ENCODE measurements at regions not wholly inside any gene's neighbourhood (a gene's known extent, or its start where the extent isn't known, plus 50 kb on each side); places are given as distances from the start of the nearest gene placed in this dataset.

DNA sequence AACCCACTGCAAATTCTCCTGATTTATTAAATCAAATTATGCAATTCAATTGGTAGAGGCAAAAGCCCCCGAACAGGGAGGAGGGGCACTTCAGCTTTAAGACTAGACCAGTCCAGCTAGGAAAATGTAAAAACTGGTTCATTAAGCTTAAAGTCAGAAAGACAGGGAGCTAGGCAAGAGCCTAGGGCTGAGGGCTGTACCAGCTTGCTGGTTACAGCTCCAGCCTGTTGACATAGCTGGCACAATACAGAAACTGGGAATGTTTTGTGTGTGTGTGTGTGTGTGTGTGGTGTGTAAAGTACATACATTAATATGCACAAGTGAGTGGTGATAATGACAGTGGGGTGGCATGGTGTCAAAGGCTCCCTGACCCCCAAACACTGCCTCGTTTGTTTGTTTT lies 307.0 kb upstream of the CELF4 start (continued):
- TF ChIP-seq, protein P1, sequence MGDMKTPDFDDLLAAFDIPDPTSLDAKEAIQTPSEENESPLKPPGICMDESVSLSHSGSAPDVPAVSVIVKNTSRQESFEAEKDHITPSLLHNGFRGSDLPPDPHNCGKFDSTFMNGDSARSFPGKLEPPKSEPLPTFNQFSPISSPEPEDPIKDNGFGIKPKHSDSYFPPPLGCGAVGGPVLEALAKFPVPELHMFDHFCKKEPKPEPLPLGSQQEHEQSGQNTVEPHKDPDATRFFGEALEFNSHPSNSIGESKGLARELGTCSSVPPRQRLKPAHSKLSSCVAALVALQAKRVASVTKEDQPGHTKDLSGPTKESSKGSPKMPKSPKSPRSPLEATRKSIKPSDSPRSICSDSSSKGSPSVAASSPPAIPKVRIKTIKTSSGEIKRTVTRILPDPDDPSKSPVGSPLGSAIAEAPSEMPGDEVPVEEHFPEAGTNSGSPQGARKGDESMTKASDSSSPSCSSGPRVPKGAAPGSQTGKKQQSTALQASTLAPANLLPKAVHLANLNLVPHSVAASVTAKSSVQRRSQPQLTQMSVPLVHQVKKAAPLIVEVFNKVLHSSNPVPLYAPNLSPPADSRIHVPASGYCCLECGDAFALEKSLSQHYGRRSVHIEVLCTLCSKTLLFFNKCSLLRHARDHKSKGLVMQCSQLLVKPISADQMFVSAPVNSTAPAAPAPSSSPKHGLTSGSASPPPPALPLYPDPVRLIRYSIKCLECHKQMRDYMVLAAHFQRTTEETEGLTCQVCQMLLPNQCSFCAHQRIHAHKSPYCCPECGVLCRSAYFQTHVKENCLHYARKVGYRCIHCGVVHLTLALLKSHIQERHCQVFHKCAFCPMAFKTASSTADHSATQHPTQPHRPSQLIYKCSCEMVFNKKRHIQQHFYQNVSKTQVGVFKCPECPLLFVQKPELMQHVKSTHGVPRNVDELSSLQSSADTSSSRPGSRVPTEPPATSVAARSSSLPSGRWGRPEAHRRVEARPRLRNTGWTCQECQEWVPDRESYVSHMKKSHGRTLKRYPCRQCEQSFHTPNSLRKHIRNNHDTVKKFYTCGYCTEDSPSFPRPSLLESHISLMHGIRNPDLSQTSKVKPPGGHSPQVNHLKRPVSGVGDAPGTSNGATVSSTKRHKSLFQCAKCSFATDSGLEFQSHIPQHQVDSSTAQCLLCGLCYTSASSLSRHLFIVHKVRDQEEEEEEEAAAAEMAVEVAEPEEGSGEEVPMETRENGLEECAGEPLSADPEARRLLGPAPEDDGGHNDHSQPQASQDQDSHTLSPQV (IDR thresholded peaks at IDR 0.05), result no peak
- no peak for TF ChIP-seq KAT2A (conservative IDR thresholded peaks at IDR 0.05; ENCODE audit: control insufficient read depth, low read depth, low read length)
- no peak for TF ChIP-seq IKZF2 (IDR thresholded peaks at IDR 0.05)
- no peak for TF ChIP-seq CHD4 (IDR thresholded peaks at IDR 0.05)
- TF ChIP-seq CHD2 (IDR thresholded peaks at IDR 0.05; ENCODE audit: borderline replicate concordance, low read depth, low read length), result no peak
- TF ChIP-seq, protein P2, sequence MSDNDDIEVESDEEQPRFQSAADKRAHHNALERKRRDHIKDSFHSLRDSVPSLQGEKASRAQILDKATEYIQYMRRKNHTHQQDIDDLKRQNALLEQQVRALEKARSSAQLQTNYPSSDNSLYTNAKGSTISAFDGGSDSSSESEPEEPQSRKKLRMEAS (IDR thresholded peaks at IDR 0.05; ENCODE audit: low read depth, low read length), result no peak
- no peak for TF ChIP-seq SMARCA5 (IDR thresholded peaks at IDR 0.05)
- TF ChIP-seq, protein P3, sequence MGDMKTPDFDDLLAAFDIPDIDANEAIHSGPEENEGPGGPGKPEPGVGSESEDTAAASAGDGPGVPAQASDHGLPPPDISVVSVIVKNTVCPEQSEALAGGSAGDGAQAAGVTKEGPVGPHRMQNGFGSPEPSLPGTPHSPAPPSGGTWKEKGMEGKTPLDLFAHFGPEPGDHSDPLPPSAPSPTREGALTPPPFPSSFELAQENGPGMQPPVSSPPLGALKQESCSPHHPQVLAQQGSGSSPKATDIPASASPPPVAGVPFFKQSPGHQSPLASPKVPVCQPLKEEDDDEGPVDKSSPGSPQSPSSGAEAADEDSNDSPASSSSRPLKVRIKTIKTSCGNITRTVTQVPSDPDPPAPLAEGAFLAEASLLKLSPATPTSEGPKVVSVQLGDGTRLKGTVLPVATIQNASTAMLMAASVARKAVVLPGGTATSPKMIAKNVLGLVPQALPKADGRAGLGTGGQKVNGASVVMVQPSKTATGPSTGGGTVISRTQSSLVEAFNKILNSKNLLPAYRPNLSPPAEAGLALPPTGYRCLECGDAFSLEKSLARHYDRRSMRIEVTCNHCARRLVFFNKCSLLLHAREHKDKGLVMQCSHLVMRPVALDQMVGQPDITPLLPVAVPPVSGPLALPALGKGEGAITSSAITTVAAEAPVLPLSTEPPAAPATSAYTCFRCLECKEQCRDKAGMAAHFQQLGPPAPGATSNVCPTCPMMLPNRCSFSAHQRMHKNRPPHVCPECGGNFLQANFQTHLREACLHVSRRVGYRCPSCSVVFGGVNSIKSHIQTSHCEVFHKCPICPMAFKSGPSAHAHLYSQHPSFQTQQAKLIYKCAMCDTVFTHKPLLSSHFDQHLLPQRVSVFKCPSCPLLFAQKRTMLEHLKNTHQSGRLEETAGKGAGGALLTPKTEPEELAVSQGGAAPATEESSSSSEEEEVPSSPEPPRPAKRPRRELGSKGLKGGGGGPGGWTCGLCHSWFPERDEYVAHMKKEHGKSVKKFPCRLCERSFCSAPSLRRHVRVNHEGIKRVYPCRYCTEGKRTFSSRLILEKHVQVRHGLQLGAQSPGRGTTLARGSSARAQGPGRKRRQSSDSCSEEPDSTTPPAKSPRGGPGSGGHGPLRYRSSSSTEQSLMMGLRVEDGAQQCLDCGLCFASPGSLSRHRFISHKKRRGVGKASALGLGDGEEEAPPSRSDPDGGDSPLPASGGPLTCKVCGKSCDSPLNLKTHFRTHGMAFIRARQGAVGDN (IDR thresholded peaks at IDR 0.05), result no peak
- no peak for TF ChIP-seq RAD21 (IDR thresholded peaks at IDR 0.05; ENCODE audit: insufficient read depth, low read depth, low read length)
- TF ChIP-seq NFXL1 (IDR thresholded peaks at IDR 0.05; ENCODE audit: borderline replicate concordance), result no peak
- TF ChIP-seq CBFB (IDR thresholded peaks at IDR 0.05; ENCODE audit: low read depth), result no peak

Data from GM12878 (cell line).